ENCODE measurements at regions not wholly inside any gene's neighbourhood (a gene's known extent, or its start where the extent isn't known, plus 50 kb on each side); places are given as distances from the start of the nearest gene placed in this dataset.
A peak's percentile ranks its signal among the peaks of the same experiment; 100 is the strongest.
"Not testable (repeated sequence)": the region's sequence is repeated elsewhere in the genome, so short reads cannot be mapped to it uniquely, and the experiment has no call there.

GRCh38 chr12:7591531-7591930 is 74.2 kb downstream of the APOBEC1 start:
- no peak for DNase-seq (ENCODE audit: extremely low read depth in 1 of 11, low read depth in 9 of 11, low spot score in 4 of 11)

GRCh38 chr12:7590085-7590484 is 75.6 kb downstream of the APOBEC1 start:
- DNase-seq (ENCODE audit: extremely low read depth in 1 of 11, low read depth in 9 of 11, low spot score in 4 of 11), result not testable (repeated sequence)

GRCh38 chr12:7588742-7589329 is 76.9 kb downstream of the APOBEC1 start:
- peak in 8 of 11 donors; percentile 1 to 25 (median 6) for DNase-seq (ENCODE audit: extremely low read depth in 1 of 11, low read depth in 9 of 11, low spot score in 4 of 11)

GRCh38 chr12:7584137-7584536 is 80.6 kb upstream of the CD163 start:
- DNase-seq (ENCODE audit: extremely low read depth in 1 of 11, low read depth in 9 of 11, low spot score in 4 of 11), result not testable (repeated sequence)

- no peak for DNase-seq (ENCODE audit: extremely low read depth in 1 of 11, low read depth in 9 of 11, low spot score in 4 of 11)
These were observed 79.9 kb upstream of the CD163 start for GRCh38 chr12:7583471-7583870.

- no peak for DNase-seq (ENCODE audit: extremely low read depth in 1 of 11, low read depth in 9 of 11, low spot score in 4 of 11)
These were observed 79.2 kb upstream of the CD163 start for GRCh38 chr12:7582796-7583195.

- DNase-seq (ENCODE audit: extremely low read depth in 1 of 11, low read depth in 9 of 11, low spot score in 4 of 11), result no peak
These were observed 78.0 kb upstream of the CD163 start for GRCh38 chr12:7581625-7582024.

GRCh38 chr12:7581046-7581445 is 77.5 kb upstream of the CD163 start:
- DNase-seq (ENCODE audit: extremely low read depth in 1 of 11, low read depth in 9 of 11, low spot score in 4 of 11), result no peak

- no peak for DNase-seq (ENCODE audit: extremely low read depth in 1 of 11, low read depth in 9 of 11, low spot score in 4 of 11)
These were observed 67.7 kb upstream of the CD163 start for GRCh38 chr12:7571257-7571656.

- no peak for DNase-seq (ENCODE audit: extremely low read depth in 1 of 11, low read depth in 9 of 11, low spot score in 4 of 11)
These were observed 53.6 kb upstream of the CD163 start for GRCh38 chr12:7557227-7557626.

- peak in 9 of 11 donors; percentile 3 to 54 (median 31) for DNase-seq (ENCODE audit: extremely low read depth in 1 of 11, low read depth in 9 of 11, low spot score in 4 of 11)
These were observed 52.2 kb upstream of the CD163 start for GRCh38 chr12:7555752-7556151.

- not testable (repeated sequence) for DNase-seq (ENCODE audit: extremely low read depth in 1 of 11, low read depth in 9 of 11, low spot score in 4 of 11)
These were observed 51.3 kb upstream of the CD163 start for GRCh38 chr12:7554831-7555230.

Measured in renal cortex interstitium (tissue), 11 donors.